ENCODE measurements at regions not wholly inside any gene's neighbourhood (a gene's known extent, or its start where the extent isn't known, plus 50 kb on each side); places are given as distances from the start of the nearest gene placed in this dataset.
"Not testable (repeated sequence)": the region's sequence is repeated elsewhere in the genome, so short reads cannot be mapped to it uniquely, and the experiment has no call there.

DNA sequence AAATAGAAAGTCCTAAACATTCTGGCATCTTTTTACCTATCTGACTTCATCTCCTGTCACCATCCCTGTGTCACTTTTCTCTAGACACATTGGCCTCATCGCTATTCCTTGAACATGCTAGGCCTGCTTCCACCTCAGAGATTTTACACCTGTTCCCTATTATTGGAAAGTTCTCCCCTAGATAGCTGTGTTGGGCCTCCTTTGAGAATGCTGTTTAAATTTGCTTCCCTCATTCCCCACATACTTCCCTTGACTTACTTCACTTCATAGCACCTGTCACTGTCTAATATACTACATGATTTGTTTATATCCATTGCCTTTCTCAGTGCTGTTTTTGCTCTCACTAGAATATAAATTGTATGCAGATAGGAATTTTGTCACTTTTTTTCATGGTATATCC is 317.0 kb upstream of the GCFC2 start:
- DNase-seq (ENCODE audit: low read depth, low spot score): no peak

DNA sequence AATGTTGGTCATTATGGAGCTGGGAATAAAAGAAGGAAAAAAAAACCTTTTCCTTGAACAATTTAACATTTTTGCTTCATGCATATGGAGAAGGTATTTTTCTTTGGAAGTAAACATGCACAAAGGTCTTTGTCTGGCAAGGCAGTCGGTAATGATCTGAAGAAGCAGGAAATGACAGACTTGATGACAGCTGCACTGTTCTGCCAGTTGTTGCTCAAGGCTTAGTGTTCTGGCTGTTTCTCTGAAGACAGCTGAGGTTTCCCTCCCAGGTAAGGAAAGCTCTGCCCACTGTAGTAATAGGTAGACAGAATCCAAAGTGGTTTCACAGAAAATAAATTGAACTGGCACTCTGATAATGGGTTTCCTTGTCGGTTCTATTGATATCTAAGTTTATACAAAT is 308.4 kb upstream of the GCFC2 start:
- DNase-seq (ENCODE audit: low read depth, low spot score): no peak

GRCh38 chr2:76009484-76009883 is 298.8 kb upstream of the GCFC2 start:
- no peak for DNase-seq (ENCODE audit: low read depth, low spot score)

- no peak for DNase-seq (ENCODE audit: low read depth, low spot score)
These were observed 297.4 kb upstream of the GCFC2 start for GRCh38 chr2:76008001-76008702.

DNA sequence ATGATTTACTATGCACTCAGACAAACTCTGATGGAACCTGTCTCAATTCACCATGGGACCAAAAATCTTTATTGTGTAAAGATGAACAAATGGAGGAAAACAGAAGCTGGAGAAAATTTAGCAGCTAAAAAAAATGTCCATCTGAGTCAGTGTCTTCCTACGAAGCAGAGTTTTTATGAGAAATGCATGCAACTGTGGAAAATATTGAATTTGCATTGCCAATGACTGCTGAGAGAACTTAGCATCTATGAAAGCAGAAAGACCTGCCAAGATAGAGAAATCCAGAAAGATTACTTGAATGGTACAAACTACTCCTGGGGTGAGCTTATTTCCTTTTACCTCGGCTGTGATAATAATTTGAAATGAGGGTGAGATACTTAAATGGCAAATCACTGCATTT is 289.7 kb upstream of the GCFC2 start:
- DNase-seq (ENCODE audit: low read depth, low spot score): no peak

DNA sequence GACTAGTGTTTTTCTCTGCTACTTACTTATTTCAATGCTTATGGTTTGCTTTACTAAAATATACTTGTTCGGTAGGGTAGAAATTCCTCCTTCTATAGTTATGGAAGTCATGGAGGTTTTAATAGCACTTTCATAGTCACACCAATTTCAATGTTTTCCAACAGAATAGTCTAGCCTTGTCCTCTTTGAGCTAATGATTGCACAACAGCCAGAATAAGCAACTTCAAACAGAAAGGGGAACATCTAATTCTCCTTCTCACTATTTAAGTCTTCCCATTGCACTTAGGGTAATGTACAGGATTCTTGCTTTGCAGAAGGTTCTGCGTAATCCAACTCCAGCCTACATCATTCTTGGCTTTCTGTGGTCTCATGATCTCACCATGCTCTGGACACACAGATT is 287.7 kb upstream of the GCFC2 start:
- DNase-seq (ENCODE audit: low read depth, low spot score): no peak

DNA sequence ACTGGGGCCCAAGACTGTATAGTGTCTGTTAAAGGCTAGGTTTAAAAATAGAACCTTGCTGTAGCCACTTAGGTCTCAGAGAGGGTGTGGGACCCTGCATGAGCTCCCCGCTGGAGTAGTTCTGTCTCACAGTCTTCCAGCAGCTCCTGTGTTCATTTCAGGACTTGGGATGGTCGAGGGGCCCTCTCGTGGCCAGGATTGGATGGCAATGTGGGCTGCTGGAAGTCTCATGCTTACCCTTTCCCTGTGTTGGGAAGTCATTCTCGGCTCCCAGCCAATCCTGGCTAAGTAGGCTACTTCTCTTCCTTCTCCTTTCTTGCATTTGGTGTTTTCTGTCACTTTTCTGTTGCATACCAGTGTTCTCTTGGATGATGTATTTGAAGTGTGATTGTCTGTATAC is 284.0 kb upstream of the GCFC2 start:
- no peak for DNase-seq (ENCODE audit: low read depth, low spot score)

DNA sequence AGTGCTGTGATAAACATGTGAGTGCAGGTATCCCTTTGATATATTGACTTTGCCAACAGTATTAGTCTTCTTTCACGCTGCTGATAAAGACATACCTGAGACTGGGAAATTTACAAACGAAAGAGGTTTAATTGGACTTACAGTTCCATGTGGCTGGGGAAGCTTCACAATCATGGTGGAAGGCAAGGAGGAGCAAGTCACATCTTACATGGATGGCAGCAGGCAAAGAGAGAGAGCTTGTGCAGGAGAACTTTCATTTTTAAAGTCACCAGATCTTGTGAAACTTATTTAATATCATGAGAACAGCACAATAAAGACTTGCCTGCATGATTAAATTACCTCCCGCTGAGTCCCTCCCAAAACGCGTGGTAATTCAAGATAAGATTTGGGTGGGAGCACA is 277.9 kb upstream of the GCFC2 start:
- DNase-seq (ENCODE audit: low read depth, low spot score): not testable (repeated sequence)

DNA sequence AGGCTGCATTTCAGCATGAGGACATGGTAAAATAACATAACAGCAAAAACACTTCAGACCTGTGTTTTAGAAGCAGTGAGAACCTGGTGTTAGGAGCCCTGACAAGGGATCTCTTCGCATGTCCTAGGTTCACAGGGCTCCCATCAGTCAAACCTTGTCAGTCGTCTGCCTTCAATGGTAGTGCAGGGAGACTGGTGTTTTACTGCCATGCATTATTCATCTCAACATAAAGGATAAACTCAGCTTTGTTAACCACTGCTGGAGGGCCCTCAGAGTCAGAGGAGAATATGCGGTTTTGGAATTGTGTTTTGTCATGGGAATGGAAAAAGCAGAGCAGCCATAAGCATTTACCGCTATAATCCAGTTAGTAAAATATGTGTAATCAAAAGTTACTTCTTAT is 275.9 kb upstream of the GCFC2 start:
- DNase-seq (ENCODE audit: low read depth, low spot score): no peak

DNA sequence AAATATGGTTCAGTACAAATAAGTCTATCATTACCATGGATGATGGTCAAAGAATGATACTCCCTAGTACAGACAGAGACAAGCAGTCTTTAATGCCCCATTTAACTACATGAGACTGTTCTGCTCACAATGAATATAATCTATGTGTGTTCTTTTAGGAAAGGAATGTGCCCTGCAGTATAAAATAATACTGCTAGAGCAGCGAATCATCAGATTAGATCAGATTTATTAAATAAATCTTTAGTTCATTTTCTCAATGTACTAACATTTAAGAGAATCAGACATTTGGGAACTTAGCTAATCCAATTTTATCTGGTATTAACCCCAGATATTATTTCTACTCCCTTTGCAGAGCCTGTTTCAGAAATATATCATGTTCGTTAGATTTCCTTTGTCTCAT is 272.0 kb upstream of the GCFC2 start:
- no peak for DNase-seq (ENCODE audit: low read depth, low spot score)

- no peak for DNase-seq (ENCODE audit: low read depth, low spot score)
These were observed 253.9 kb upstream of the GCFC2 start for GRCh38 chr2:75964646-75965045.

DNA sequence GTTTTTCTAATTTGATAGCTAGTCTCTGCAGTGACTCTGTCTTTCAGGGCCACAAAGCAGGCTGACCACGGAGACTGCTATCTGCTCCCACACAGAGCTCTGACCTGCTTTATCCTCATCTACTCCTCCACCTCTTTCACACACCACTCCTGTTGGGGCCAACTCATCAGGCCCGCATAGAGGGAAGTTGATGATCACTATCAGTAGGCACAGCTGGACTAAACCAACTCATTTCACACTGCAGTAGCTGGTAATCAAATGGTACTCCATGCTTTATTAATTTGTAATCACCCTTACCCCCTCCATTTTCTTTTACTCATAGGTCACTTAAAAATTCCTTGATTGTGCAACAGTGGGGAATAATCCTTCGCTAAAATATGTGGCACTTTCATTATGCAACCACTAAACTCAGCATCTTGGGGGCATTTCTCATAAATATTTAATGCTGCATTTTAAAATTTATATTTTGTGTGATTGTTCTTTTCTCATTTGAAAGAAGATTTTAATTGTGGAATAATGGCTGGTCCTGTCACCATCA is 249.8 kb upstream of the GCFC2 start:
- DNase-seq (ENCODE audit: low read depth, low spot score): no peak

- no peak for DNase-seq (ENCODE audit: low read depth, low spot score)
These were observed 249.2 kb upstream of the GCFC2 start for GRCh38 chr2:75959724-75960471.

DNA sequence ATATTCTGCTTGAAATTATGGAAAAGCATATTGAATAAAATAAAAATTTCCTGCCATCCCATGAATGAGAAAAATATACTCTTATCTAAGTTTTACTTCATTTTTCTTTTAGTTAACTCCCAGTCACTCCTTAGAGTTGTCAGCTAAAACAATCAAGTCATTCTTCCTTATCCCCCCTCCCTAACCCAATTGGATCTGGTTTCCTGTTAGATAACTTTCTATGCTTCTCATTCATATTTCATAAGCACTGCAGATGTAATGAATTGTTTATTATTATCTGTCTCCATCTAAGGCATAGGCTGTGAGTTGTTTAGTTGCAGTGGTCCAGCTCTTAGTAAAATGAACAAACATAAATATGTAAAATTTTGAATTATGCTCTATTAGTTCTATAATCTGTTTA is 244.0 kb upstream of the GCFC2 start:
- no peak for DNase-seq (ENCODE audit: low read depth, low spot score)

DNA sequence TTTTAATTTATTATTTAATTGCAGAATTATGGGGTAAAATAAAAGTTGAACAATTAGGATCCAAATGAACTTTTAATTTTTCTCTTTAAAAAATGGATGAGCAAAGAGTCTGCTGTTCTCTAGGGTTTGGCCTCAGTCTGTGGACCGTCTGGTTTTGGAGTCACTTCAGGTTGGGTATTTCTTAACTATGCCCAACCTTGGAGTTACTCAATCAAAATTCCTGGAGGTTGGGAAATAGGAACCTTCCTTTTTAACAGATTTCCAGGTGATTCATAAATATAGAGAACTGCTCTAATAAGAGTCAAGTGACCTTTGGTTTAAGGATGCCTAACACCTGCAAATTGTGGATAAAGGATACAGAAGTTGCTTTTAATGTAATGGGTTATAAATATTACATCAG is 241.5 kb upstream of the GCFC2 start:
- DNase-seq (ENCODE audit: low read depth, low spot score): no peak

DNA sequence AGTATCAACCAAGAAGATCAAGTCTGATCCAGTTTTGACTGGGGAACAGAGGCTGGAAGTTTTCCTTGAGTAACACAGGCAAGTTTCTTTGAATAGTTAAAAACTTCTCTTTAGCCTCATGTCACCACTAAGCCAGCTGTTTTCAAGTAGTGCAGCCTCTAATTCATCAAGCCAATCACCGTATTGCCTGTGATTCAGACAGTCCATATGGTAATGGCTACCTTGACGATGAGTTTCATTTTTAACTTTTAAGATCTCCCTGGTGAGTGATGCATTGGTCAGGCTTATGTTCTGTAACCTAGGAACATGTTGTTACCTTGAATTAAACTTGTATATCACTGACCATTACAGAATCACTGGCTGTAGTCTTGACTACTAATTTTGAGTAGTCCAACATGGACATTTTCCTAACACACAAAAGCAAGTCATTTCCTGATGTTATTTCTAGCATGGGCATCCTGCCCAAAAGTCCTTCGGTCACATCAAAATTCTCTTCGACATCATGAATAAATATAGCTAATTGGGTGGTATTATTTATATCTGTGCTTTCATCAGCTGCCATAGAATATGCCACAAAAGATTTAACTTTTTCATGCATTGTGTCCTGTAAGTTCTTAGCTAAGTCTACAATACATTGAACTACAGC is 238.8 kb upstream of the GCFC2 start:
- no peak for DNase-seq (ENCODE audit: low read depth, low spot score)

- DNase-seq (ENCODE audit: low read depth, low spot score): no peak
These were observed 225.6 kb upstream of the GCFC2 start for GRCh38 chr2:75936311-75936710.

DNA sequence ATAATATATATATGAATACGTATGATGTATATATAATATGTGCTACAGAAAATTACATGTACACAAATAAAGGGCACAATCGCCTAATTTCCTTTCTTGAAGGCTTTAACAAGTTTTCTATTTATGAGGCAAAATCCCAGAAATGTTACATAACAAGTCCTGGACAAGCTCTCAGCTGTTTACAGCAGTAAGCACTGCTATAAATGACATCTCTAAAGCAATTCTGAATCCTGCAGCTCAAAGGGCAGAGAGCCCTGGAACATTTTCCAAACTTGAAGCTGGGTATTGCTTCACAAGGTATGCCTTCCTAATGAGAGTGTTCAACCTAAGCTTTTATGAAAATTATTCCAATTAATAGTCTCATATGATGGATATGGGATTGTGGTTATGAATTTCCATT is 222.3 kb upstream of the GCFC2 start:
- DNase-seq (ENCODE audit: low read depth, low spot score): no peak

GRCh38 chr2:75928093-75928492 is 217.4 kb upstream of the GCFC2 start:
- DNase-seq (ENCODE audit: low read depth, low spot score): no peak

GRCh38 chr2:75925331-75926024 is 214.8 kb upstream of the GCFC2 start:
- no peak for DNase-seq (ENCODE audit: low read depth, low spot score)

DNA sequence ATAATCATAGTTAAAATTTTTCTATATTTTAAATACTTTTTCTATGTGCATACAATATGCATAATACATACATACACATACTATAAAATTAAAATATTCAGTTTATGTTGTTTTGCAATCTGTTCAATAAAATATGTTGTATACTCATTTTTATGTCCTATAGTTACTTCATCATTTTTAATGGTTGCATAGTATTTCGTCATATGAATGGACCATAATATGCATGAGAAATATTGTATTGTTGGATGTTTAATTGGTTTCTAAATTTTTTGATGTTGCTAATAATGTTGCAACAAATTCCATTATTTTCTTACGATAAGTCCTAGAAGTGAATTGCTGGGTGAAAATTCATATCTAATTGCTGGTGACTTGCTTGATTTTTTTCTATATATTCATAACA is 211.5 kb upstream of the GCFC2 start:
- DNase-seq (ENCODE audit: low read depth, low spot score): no peak
